ENCODE measurements at regions not wholly inside any gene's neighbourhood (a gene's known extent, or its start where the extent isn't known, plus 50 kb on each side); places are given as distances from the start of the nearest gene placed in this dataset.

DNA sequence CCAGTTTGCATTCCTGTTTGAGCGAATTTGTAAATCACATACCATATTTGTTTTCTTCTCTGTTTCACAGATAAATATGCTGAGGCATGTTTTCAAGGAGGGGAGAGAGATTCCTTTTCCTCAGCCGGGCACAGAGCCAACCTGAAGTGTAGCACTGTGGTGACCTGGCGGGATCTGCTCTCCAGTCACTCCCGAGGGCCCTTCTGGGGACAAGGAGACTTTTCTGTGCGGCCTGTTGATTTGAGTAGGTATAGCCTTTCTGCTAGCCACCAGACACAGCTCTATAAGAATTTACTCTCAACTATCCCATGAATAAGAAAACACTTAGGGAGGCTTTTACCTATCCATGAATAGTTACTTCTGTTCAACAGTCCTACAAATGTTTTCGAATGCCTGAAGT lies 63.5 kb upstream of the FDX1 start:
- no peak for TF ChIP-seq EGR1 (IDR thresholded peaks at IDR 0.05; ENCODE audit: low read depth in 2 of 2)
- TF ChIP-seq, protein P1, sequence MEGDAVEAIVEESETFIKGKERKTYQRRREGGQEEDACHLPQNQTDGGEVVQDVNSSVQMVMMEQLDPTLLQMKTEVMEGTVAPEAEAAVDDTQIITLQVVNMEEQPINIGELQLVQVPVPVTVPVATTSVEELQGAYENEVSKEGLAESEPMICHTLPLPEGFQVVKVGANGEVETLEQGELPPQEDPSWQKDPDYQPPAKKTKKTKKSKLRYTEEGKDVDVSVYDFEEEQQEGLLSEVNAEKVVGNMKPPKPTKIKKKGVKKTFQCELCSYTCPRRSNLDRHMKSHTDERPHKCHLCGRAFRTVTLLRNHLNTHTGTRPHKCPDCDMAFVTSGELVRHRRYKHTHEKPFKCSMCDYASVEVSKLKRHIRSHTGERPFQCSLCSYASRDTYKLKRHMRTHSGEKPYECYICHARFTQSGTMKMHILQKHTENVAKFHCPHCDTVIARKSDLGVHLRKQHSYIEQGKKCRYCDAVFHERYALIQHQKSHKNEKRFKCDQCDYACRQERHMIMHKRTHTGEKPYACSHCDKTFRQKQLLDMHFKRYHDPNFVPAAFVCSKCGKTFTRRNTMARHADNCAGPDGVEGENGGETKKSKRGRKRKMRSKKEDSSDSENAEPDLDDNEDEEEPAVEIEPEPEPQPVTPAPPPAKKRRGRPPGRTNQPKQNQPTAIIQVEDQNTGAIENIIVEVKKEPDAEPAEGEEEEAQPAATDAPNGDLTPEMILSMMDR (IDR thresholded peaks at IDR 0.05; ENCODE audit: low read depth, low read length, missing input control), result no peak
- TF ChIP-seq, protein P2, sequence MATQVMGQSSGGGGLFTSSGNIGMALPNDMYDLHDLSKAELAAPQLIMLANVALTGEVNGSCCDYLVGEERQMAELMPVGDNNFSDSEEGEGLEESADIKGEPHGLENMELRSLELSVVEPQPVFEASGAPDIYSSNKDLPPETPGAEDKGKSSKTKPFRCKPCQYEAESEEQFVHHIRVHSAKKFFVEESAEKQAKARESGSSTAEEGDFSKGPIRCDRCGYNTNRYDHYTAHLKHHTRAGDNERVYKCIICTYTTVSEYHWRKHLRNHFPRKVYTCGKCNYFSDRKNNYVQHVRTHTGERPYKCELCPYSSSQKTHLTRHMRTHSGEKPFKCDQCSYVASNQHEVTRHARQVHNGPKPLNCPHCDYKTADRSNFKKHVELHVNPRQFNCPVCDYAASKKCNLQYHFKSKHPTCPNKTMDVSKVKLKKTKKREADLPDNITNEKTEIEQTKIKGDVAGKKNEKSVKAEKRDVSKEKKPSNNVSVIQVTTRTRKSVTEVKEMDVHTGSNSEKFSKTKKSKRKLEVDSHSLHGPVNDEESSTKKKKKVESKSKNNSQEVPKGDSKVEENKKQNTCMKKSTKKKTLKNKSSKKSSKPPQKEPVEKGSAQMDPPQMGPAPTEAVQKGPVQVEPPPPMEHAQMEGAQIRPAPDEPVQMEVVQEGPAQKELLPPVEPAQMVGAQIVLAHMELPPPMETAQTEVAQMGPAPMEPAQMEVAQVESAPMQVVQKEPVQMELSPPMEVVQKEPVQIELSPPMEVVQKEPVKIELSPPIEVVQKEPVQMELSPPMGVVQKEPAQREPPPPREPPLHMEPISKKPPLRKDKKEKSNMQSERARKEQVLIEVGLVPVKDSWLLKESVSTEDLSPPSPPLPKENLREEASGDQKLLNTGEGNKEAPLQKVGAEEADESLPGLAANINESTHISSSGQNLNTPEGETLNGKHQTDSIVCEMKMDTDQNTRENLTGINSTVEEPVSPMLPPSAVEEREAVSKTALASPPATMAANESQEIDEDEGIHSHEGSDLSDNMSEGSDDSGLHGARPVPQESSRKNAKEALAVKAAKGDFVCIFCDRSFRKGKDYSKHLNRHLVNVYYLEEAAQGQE (IDR thresholded peaks at IDR 0.05), result no peak
- TF ChIP-seq YY1 (IDR thresholded peaks at IDR 0.05), result no peak
- TF ChIP-seq, protein P3, sequence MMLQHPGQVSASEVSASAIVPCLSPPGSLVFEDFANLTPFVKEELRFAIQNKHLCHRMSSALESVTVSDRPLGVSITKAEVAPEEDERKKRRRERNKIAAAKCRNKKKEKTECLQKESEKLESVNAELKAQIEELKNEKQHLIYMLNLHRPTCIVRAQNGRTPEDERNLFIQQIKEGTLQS (IDR thresholded peaks at IDR 0.05), result no peak
- no peak for TF ChIP-seq TAF1 (conservative IDR thresholded peaks at IDR 0.05)
- no peak for TF ChIP-seq GABPA (IDR thresholded peaks at IDR 0.05 in 1 of 2, conservative IDR thresholded peaks at IDR 0.05 in 1 of 2)
- TF ChIP-seq, protein P4, sequence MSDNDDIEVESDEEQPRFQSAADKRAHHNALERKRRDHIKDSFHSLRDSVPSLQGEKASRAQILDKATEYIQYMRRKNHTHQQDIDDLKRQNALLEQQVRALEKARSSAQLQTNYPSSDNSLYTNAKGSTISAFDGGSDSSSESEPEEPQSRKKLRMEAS (IDR thresholded peaks at IDR 0.05), result no peak
- TF ChIP-seq RAD21 (IDR thresholded peaks at IDR 0.05), result no peak
- TF ChIP-seq, protein P5, sequence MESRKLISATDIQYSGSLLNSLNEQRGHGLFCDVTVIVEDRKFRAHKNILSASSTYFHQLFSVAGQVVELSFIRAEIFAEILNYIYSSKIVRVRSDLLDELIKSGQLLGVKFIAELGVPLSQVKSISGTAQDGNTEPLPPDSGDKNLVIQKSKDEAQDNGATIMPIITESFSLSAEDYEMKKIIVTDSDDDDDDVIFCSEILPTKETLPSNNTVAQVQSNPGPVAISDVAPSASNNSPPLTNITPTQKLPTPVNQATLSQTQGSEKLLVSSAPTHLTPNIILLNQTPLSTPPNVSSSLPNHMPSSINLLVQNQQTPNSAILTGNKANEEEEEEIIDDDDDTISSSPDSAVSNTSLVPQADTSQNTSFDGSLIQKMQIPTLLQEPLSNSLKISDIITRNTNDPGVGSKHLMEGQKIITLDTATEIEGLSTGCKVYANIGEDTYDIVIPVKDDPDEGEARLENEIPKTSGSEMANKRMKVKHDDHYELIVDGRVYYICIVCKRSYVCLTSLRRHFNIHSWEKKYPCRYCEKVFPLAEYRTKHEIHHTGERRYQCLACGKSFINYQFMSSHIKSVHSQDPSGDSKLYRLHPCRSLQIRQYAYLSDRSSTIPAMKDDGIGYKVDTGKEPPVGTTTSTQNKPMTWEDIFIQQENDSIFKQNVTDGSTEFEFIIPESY (IDR thresholded peaks at IDR 0.05), result no peak
- no peak for TF ChIP-seq SP1 (IDR thresholded peaks at IDR 0.05)
